Endodermal cell (in vitro differentiated cells): ENCODE measurements at regions not wholly inside any gene's neighbourhood (a gene's known extent, or its start where the extent isn't known, plus 50 kb on each side); places are given as distances from the start of the nearest gene placed in this dataset.

Experiments
- DNase-seq: peaks from one replicate; pipeline ENCODE4 v3.0.0-alpha.2; 2017
- H3K27ac ChIP-seq: 2 replicates; pipeline ENCODE4 v1.5.1; 2013; ENCODE audit warnings: mild to moderate bottlenecking, low read depth, low read length, moderate library complexity
- H3K27me3 ChIP-seq: 2 replicates; pipeline ENCODE4 v1.6.1; 2013; ENCODE audit warnings: mild to moderate bottlenecking, low read length, moderate library complexity; ENCODE audit not compliant: insufficient read depth, control insufficient read depth, poor library complexity, severe bottlenecking
- H3K36me3 ChIP-seq: 2 replicates; pipeline ENCODE4 v1.7.0; 2013; ENCODE audit warnings: mild to moderate bottlenecking, low read length, moderate library complexity; ENCODE audit not compliant: control insufficient read depth, insufficient read depth
- H3K4me1 ChIP-seq: one replicate; pipeline ENCODE4 v1.7.0; 2013; ENCODE audit warnings: low read length; ENCODE audit not compliant: control insufficient read depth, insufficient read depth
- H3K4me3 ChIP-seq: 2 replicates; pipeline ENCODE4 v1.5.1; 2013; ENCODE audit warnings: mild to moderate bottlenecking, low read length, moderate library complexity
- H3K9ac ChIP-seq: 2 replicates; pipeline ENCODE4 v1.6.1; 2013; ENCODE audit warnings: mild to moderate bottlenecking, low read length, moderate library complexity; ENCODE audit not compliant: poor library complexity, severe bottlenecking; ENCODE audit errors: extremely low read depth
- H3K9me3 ChIP-seq: 2 replicates; pipeline ENCODE4 v1.6.1; 2013; ENCODE audit warnings: mild to moderate bottlenecking, low read length, moderate library complexity; ENCODE audit not compliant: control insufficient read depth
- H3K27ac Mint-ChIP-seq: 2 replicates; pipeline ENCODE4 v1.8.0; 2020; ENCODE audit warnings: mixed read lengths
- H3K27me3 Mint-ChIP-seq: 2 replicates; pipeline ENCODE4 v1.8.0; 2021; ENCODE audit warnings: mild to moderate bottlenecking, mixed read lengths; ENCODE audit not compliant: insufficient read depth
- H3K36me3 Mint-ChIP-seq: 2 replicates; pipeline ENCODE4 v1.8.0; 2020; ENCODE audit warnings: low read depth, mixed read lengths
- H3K4me1 Mint-ChIP-seq: 2 replicates; pipeline ENCODE4 v1.8.0; 2020; ENCODE audit warnings: mixed read lengths
- H3K4me3 Mint-ChIP-seq: 2 replicates; pipeline ENCODE4 v1.8.0; 2020; ENCODE audit warnings: mild to moderate bottlenecking, moderate library complexity, mixed read lengths
- H3K9me3 Mint-ChIP-seq: 2 replicates; pipeline ENCODE4 v1.8.0; 2020; ENCODE audit warnings: mild to moderate bottlenecking, mixed read lengths
- WGBS, 2 experiments: methylation state at CpG; one replicate each; pipeline versions ENCODE4 v1.1.5 to v1.1.7; 2013; ENCODE audit warnings: missing lambda C conversion rate in 2 of 2, mixed read lengths in 1 of 2; ENCODE audit not compliant: insufficient coverage in 1 of 2, insufficient read length in 1 of 2; 5-methylcytosine and 5-hydroxymethylcytosine counted together
- TF ChIP-seq, protein P1 (sequence below): fragments of 200-600 bp; sonication (generic); conservative IDR thresholded peaks from 2 replicates; pipeline ENCODE4 v1.5.0; 2021; ENCODE audit warnings: antibody characterized with exemption, mild to moderate bottlenecking

GRCh38 chr22:27509132-27509920 lies 292.2 kb downstream of the MN1 start:
- Mint-ChIP-seq H3K4me3 (no peak overlapping the region), H3K4me1 (no peaks in the 10 kb centered on the region), H3K27me3 (peaks cover 28% of the 10 kb centered on the region), H3K36me3 (no peaks in the 10 kb centered on the region), H3K9me3 (no peaks in the 10 kb centered on the region), H3K27ac (no peak overlapping the region)
- Histone ChIP-seq H3K9ac (no peak overlapping the region), H3K27me3 (no peaks in the 10 kb centered on the region), H3K9me3 (no peaks in the 10 kb centered on the region), H3K4me1 (no peaks in the 10 kb centered on the region), H3K4me3 (no peak overlapping the region), H3K36me3 (no peaks in the 10 kb centered on the region), H3K27ac (no peak overlapping the region)
- 79 to 88% methylated on average over 3 of the region's 3 CpGs for WGBS, 2 experiments
- no peak for DNase-seq
- TF ChIP-seq, protein P1, sequence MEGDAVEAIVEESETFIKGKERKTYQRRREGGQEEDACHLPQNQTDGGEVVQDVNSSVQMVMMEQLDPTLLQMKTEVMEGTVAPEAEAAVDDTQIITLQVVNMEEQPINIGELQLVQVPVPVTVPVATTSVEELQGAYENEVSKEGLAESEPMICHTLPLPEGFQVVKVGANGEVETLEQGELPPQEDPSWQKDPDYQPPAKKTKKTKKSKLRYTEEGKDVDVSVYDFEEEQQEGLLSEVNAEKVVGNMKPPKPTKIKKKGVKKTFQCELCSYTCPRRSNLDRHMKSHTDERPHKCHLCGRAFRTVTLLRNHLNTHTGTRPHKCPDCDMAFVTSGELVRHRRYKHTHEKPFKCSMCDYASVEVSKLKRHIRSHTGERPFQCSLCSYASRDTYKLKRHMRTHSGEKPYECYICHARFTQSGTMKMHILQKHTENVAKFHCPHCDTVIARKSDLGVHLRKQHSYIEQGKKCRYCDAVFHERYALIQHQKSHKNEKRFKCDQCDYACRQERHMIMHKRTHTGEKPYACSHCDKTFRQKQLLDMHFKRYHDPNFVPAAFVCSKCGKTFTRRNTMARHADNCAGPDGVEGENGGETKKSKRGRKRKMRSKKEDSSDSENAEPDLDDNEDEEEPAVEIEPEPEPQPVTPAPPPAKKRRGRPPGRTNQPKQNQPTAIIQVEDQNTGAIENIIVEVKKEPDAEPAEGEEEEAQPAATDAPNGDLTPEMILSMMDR, result no peak

DNA sequence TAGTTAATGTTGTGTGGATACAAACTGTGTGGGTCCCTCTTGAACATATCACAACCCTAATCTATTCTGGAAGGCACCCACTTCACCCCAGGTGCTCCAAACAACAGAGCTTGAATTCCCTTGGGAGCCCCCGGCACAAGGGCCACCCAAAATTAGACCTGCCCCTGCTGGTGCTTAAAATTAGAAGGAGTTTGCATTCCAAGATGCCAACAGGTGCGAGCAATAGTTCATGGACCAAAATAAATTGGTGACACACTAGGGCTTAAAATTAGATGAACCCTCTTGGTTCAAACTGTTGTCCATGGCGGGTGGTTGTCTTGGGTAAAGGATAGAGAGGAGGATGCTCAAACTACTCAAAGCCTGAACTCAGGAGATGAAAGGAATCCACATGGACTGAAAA lies 291.5 kb downstream of the MN1 start:
- Mint-ChIP-seq H3K27ac (no peak overlapping the region), H3K4me1 (no peaks in the 10 kb centered on the region), H3K9me3 (no peaks in the 10 kb centered on the region), H3K36me3 (no peaks in the 10 kb centered on the region), H3K4me3 (no peak overlapping the region), H3K27me3 (peaks cover 28% of the 10 kb centered on the region)
- Histone ChIP-seq H3K4me1 (no peaks in the 10 kb centered on the region), H3K4me3 (no peak overlapping the region), H3K27me3 (no peaks in the 10 kb centered on the region), H3K27ac (no peak overlapping the region), H3K9me3 (no peaks in the 10 kb centered on the region), H3K9ac (no peak overlapping the region), H3K36me3 (no peaks in the 10 kb centered on the region)
- 89 to 97% methylated on average over 3 of the region's 3 CpGs for WGBS, 2 experiments
- DNase-seq, result no peak
- TF ChIP-seq, protein P1, result no peak

DNA sequence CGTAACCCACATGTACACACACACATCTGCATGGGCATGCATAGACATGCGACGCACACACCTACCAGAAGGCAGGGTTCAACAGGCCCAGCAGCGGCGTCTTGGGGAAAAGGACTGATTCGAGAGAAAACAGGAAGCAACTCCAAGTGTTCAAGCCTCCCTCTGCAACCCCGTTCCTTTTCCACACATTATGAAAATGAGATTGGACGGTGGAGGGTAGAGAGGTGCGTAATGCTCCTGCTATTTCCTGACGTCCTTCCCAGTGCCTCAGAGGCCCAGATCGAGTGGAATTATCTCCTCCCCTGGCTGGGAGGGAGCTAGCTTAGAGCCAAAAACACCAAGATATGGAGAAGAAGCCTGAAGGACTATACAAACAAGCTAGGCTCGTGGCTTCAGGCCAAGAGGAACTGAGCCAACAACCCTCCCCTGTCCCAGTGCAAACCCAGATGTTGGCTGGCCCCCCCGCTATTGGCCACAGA lies 289.2 kb downstream of the MN1 start:
- no peaks in the 10 kb centered on the region for H3K4me1 Mint-ChIP-seq
- TF ChIP-seq, protein P1, result no peak
- Histone ChIP-seq H3K4me1 (no peaks in the 10 kb centered on the region), H3K4me3 (no peak overlapping the region), H3K36me3 (no peaks in the 10 kb centered on the region), H3K27me3 (no peaks in the 10 kb centered on the region), H3K27ac (no peak overlapping the region), H3K9me3 (no peaks in the 10 kb centered on the region), H3K9ac (no peak overlapping the region)
- DNase-seq, result no peak
- no peak overlapping the region for H3K27ac Mint-ChIP-seq
- no peaks in the 10 kb centered on the region for H3K9me3 Mint-ChIP-seq
- H3K27me3 Mint-ChIP-seq, result peaks cover 18% of the 10 kb centered on the region
- WGBS, 2 experiments, result 89 to 90% methylated on average over 11 to 13 of the region's 13 CpGs
- no peaks in the 10 kb centered on the region for H3K36me3 Mint-ChIP-seq
- H3K4me3 Mint-ChIP-seq, result no peak overlapping the region
